ENCODE measurements at regions not wholly inside any gene's neighbourhood (a gene's known extent, or its start where the extent isn't known, plus 50 kb on each side); places are given as distances from the start of the nearest gene placed in this dataset.

DNA sequence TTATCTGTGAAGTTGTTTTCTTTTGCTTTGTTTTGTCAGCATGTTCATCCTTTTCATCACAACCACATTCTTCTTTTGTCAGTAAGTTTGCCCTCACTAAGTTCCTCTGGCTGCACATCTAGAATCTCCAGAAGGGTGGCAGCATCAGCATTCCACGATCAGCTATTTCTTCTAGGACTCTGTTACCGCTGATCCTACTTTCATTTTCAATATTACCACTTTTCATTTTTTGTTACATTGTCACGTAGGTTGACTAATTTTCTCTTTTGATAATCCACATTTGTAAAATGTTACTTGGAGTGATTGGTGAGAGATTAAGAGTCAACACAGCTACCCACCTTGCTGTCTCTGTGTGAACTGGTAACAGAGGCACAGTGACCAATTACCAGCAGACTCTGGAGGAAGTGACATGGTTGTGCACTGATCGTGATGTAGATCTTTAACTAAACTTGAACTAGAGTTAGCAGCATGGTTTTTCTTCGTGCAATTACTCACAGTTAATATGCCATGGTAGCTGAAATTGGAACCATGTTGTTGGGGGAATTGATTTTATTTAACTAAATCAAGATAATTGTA lies 307.9 kb upstream of the SLC35B3 start:
- no peak overlapping the region for H3K27ac ChIP-seq (ENCODE audit: low read depth, low read length)
- H3K9me3 ChIP-seq (ENCODE audit: low read length): no peaks in the 10 kb centered on the region
- H3K4me3 ChIP-seq (ENCODE audit: low read depth in 1 of 2, low read length in 2 of 2): no peak overlapping the region
- H3K27me3 ChIP-seq (ENCODE audit: control insufficient read depth in 1 of 2, insufficient read depth in 2 of 2, low read length in 2 of 2): no peaks in the 10 kb centered on the region
- no peaks in the 10 kb centered on the region for H3K4me1 ChIP-seq (ENCODE audit: insufficient read depth, low read length)
- H3K9ac ChIP-seq (ENCODE audit: low read length): no peak overlapping the region
- H3K36me3 ChIP-seq (ENCODE audit: insufficient read depth, low read length): no peaks in the 10 kb centered on the region

DNA sequence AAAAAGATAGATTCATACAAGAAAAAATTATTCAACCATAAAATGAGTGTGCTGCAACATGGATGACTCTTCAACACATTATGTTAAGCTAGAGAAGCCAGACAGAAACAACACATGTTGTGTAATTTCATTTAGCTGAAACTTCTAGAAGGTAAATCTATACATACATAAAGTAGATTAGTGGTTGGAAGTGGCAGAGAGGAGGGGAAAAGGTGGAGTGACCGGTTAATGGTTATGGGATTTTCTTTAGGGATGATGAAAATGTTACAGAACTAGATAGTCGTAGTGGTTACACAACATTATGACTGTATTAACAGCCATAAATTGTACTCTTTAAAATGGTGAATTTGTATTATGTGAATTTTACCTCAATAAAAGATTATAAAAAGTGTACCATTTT lies 304.1 kb upstream of the SLC35B3 start:
- H3K4me3 ChIP-seq (ENCODE audit: low read depth in 1 of 2, low read length in 2 of 2): no peak overlapping the region
- H3K27ac ChIP-seq (ENCODE audit: low read depth, low read length): no peak overlapping the region
- H3K36me3 ChIP-seq (ENCODE audit: insufficient read depth, low read length): no peaks in the 10 kb centered on the region
- no peaks in the 10 kb centered on the region for H3K27me3 ChIP-seq (ENCODE audit: control insufficient read depth in 1 of 2, insufficient read depth in 2 of 2, low read length in 2 of 2)
- H3K4me1 ChIP-seq (ENCODE audit: insufficient read depth, low read length): peaks cover 21% of the 10 kb centered on the region
- no peaks in the 10 kb centered on the region for H3K9me3 ChIP-seq (ENCODE audit: low read length)
- no peak overlapping the region for H3K9ac ChIP-seq (ENCODE audit: low read length)

DNA sequence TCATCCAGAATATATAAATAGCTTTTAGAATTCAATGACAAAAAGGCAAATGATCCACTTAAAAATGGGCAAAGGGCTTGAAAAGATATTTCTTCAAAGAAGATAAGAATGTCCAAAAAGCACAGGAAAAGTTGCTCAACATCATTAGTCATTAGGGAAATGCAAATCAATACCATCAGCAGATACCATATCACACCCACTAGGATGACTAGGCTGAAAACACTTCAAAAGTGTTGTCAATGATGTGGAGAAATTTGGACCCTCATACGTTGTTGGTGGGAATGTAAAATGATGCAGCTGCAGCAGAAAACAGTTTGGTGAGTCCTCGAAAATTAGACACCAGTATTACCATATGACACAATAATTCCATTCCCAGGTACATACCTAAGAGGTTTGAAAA lies 303.6 kb upstream of the SLC35B3 start:
- no peaks in the 10 kb centered on the region for H3K27me3 ChIP-seq (ENCODE audit: control insufficient read depth in 1 of 2, insufficient read depth in 2 of 2, low read length in 2 of 2)
- H3K4me3 ChIP-seq (ENCODE audit: low read depth in 1 of 2, low read length in 2 of 2): no peak overlapping the region
- H3K36me3 ChIP-seq (ENCODE audit: insufficient read depth, low read length): no peaks in the 10 kb centered on the region
- no peak overlapping the region for H3K9ac ChIP-seq (ENCODE audit: low read length)
- no peak overlapping the region for H3K27ac ChIP-seq (ENCODE audit: low read depth, low read length)
- H3K4me1 ChIP-seq (ENCODE audit: insufficient read depth, low read length): peaks cover 21% of the 10 kb centered on the region
- no peaks in the 10 kb centered on the region for H3K9me3 ChIP-seq (ENCODE audit: low read length)

DNA sequence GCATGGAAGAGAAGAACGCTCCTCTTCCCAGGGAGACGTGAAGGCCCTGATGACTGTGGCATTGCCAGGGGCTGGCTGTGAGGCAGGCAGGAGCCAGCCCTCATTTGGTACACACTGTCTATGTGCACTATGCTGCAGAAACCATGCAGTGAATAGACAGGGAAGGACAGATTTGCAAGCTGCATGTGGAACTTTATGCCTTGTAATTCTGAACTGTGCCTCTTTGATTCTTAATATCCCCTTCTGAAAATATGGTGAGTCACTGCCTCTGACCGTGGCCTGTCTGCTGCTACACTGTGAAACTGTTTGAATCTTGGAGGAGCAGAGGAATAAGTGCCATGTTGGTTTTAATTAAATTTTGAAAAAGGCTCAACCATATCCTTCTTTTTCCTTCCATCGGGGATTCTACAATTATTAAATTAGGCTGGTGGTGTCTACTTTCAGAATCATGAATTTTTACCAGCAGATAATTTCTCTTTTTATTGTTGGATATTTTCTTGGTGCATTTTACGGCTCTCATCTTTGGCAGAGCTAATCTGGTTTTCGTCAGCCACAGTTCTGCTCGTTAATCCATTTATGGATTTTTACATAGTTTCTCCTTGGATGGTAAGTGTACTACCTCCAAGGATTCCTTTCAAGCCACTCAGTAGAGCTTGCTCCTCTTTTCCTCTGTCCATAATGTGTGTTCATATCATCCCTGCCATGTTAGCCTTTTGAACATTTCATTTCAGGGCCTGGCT lies 301.0 kb upstream of the SLC35B3 start:
- H3K4me1 ChIP-seq (ENCODE audit: insufficient read depth, low read length): peaks cover 21% of the 10 kb centered on the region
- H3K27me3 ChIP-seq (ENCODE audit: control insufficient read depth in 1 of 2, insufficient read depth in 2 of 2, low read length in 2 of 2): no peaks in the 10 kb centered on the region
- H3K9ac ChIP-seq (ENCODE audit: low read length): no peak overlapping the region
- peak overlapping the region in 1 of 2 donors; percentile 3 for H3K4me3 ChIP-seq (ENCODE audit: low read depth in 1 of 2, low read length in 2 of 2)
- H3K27ac ChIP-seq (ENCODE audit: low read depth, low read length): peak overlapping the region; percentile 31
- no peaks in the 10 kb centered on the region for H3K36me3 ChIP-seq (ENCODE audit: insufficient read depth, low read length)
- no peaks in the 10 kb centered on the region for H3K9me3 ChIP-seq (ENCODE audit: low read length)

DNA sequence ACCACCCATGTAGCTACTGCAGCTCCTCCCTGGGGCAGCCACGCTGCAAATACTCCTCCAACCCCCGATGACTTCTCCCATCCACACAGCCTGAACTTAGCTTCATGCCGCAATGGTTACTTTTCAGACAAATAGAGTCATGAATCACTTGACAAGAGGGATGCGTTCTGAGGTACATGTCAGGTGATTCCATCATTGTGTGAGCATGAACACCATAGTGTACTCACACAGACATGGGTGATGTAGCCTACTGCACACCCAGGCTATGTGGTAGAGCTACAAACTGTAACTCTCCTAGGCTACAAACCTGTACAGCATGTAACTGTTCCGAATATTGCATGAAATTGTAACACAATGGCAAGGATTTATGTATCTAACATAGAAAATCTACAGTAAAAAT lies 298.5 kb upstream of the SLC35B3 start:
- H3K4me1 ChIP-seq (ENCODE audit: insufficient read depth, low read length): peaks cover 21% of the 10 kb centered on the region
- H3K4me3 ChIP-seq (ENCODE audit: low read depth in 1 of 2, low read length in 2 of 2): no peak overlapping the region
- H3K27ac ChIP-seq (ENCODE audit: low read depth, low read length): no peak overlapping the region
- H3K27me3 ChIP-seq (ENCODE audit: control insufficient read depth in 1 of 2, insufficient read depth in 2 of 2, low read length in 2 of 2): no peaks in the 10 kb centered on the region
- no peaks in the 10 kb centered on the region for H3K36me3 ChIP-seq (ENCODE audit: insufficient read depth, low read length)
- no peak overlapping the region for H3K9ac ChIP-seq (ENCODE audit: low read length)
- no peaks in the 10 kb centered on the region for H3K9me3 ChIP-seq (ENCODE audit: low read length)

DNA sequence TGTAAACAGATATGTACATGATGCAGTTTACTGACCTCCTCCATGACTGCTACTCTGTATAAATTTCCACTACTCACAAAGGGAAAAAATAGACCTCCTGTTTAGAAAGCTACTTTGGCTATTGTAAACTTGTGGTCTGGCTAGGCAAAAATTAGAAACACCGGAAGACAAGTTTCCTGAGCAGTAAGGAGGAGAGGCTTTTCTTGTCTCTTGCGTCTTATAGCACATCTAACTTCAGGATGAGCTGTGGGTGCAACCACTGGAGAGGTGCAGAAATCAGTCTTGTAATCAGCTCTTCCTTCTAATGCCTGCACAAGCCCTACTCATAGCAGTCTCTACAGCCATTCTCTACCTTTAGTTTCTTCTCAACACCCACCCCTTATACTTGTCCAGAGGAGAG lies 296.5 kb upstream of the SLC35B3 start:
- Histone ChIP-seq H3K9me3 (ENCODE audit: low read length) (no peaks in the 10 kb centered on the region), H3K4me1 (ENCODE audit: insufficient read depth, low read length) (peaks cover 15% of the 10 kb centered on the region), H3K36me3 (ENCODE audit: insufficient read depth, low read length) (no peaks in the 10 kb centered on the region), H3K27me3 (ENCODE audit: control insufficient read depth in 1 of 2, insufficient read depth in 2 of 2, low read length in 2 of 2) (no peaks in the 10 kb centered on the region), H3K27ac (ENCODE audit: low read depth, low read length) (no peak overlapping the region), H3K9ac (ENCODE audit: low read length) (no peak overlapping the region), H3K4me3 (ENCODE audit: low read depth in 1 of 2, low read length in 2 of 2) (no peak overlapping the region)

DNA sequence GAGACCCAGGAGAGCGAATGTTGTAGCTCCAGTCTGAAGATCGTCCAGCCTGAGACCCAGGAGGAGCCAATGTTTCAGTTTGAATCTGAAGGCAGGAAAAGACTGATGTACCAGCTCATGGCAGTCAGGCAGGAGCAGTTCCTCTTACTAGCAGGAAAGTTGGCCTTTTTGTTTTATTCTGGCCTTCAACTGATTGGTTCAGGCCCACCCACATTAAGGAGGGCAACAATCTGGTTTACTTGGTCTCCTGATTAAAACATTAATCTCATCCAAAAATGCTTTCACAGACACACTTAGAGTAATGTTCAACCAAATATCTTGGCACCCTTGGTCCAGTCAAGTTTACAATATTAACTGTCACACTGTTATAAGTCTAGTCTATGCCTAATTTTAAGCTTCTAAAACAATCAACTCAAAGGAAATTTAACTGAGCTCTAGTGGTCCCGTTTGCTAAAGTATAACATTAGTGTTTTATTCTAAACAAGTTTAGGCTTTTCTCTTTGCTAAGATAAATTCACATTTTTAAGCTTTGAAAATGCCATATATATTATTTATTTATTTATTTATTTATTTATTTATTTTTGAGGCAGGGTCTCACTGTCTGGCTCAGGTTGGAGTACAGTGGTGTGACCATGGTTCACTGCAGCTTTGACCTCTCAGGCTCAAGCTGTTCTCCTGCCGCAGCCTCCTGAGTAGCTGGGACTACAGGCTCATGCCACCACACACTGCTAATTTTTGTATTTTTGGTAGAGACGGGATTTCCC lies 275.5 kb upstream of the SLC35B3 start:
- H3K9me3 ChIP-seq (ENCODE audit: low read length): no peaks in the 10 kb centered on the region
- H3K27me3 ChIP-seq (ENCODE audit: control insufficient read depth in 1 of 2, insufficient read depth in 2 of 2, low read length in 2 of 2): no peaks in the 10 kb centered on the region
- H3K27ac ChIP-seq (ENCODE audit: low read depth, low read length): no peak overlapping the region
- H3K4me3 ChIP-seq (ENCODE audit: low read depth in 1 of 2, low read length in 2 of 2): no peak overlapping the region
- no peaks in the 10 kb centered on the region for H3K4me1 ChIP-seq (ENCODE audit: insufficient read depth, low read length)
- no peak overlapping the region for H3K9ac ChIP-seq (ENCODE audit: low read length)
- no peaks in the 10 kb centered on the region for H3K36me3 ChIP-seq (ENCODE audit: insufficient read depth, low read length)

DNA sequence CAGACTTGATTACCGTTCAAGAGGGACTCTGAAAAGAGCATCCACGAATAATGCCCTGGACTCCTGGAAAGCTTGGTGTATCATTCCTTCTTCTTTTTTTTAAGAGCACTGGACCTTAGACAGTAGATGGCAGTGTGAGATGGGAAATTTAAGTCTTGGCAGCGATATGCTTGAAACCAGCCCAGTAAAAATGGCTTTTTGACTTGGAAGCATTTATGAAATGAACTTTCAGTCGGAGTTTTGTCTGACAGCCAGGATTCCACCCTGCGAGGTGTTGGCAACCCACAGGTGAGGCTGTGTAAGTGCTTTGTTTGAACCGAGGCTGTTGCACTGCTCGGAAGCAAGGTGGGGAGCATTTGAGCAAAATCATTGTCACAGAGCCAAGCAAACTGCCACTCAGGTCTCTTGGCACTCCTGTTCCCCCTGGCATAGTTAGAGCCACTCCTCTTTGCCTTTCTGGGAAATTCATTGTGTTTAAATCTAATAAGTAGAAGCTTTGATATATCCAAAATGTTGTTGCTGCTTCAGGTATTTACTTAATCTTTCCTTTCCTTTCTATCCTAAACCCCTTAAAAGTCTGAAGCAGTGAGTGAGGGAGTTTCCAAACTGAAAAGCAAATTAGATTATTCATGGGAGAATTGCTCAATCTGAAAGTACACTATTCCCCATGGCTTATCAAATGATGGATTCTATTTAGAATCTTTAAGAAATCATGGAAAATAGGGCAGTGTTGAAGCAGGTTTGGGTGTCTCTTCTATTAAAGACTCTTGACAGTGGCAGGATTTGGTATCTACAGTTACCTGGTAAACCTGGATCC lies 272.8 kb upstream of the SLC35B3 start:
- no peaks in the 10 kb centered on the region for H3K4me1 ChIP-seq (ENCODE audit: insufficient read depth, low read length)
- H3K9me3 ChIP-seq (ENCODE audit: low read length): no peaks in the 10 kb centered on the region
- peak overlapping the region; percentile 21 for H3K9ac ChIP-seq (ENCODE audit: low read length)
- H3K27me3 ChIP-seq (ENCODE audit: control insufficient read depth in 1 of 2, insufficient read depth in 2 of 2, low read length in 2 of 2): no peaks in the 10 kb centered on the region
- peak overlapping the region; percentile 21 to 53 for H3K4me3 ChIP-seq (ENCODE audit: low read depth in 1 of 2, low read length in 2 of 2)
- H3K27ac ChIP-seq (ENCODE audit: low read depth, low read length): no peak overlapping the region
- H3K36me3 ChIP-seq (ENCODE audit: insufficient read depth, low read length): no peaks in the 10 kb centered on the region

DNA sequence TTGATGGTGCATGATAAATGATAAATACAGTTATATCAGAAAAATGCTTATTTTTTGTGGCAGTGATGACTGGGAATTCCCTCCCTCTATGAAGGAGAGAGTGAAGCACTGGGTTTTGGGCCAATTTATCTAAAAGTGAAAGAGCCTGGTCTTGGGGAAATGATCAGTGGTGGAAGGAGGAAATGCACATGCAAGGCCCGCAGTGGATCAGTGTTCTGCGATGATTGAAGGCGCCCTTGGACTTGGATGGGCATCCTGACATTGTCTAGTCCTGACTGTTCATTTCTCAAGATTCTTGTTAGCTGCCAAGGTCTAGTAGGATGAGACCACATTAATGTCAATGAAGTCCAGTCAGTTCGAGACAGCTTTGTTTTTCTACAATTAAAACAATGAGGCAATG lies 272.0 kb upstream of the SLC35B3 start:
- Histone ChIP-seq H3K9me3 (ENCODE audit: low read length) (no peaks in the 10 kb centered on the region), H3K27ac (ENCODE audit: low read depth, low read length) (no peak overlapping the region), H3K4me1 (ENCODE audit: insufficient read depth, low read length) (no peaks in the 10 kb centered on the region), H3K4me3 (ENCODE audit: low read depth in 1 of 2, low read length in 2 of 2) (no peak overlapping the region), H3K9ac (ENCODE audit: low read length) (no peak overlapping the region), H3K36me3 (ENCODE audit: insufficient read depth, low read length) (no peaks in the 10 kb centered on the region), H3K27me3 (ENCODE audit: control insufficient read depth in 1 of 2, insufficient read depth in 2 of 2, low read length in 2 of 2) (no peaks in the 10 kb centered on the region)

DNA sequence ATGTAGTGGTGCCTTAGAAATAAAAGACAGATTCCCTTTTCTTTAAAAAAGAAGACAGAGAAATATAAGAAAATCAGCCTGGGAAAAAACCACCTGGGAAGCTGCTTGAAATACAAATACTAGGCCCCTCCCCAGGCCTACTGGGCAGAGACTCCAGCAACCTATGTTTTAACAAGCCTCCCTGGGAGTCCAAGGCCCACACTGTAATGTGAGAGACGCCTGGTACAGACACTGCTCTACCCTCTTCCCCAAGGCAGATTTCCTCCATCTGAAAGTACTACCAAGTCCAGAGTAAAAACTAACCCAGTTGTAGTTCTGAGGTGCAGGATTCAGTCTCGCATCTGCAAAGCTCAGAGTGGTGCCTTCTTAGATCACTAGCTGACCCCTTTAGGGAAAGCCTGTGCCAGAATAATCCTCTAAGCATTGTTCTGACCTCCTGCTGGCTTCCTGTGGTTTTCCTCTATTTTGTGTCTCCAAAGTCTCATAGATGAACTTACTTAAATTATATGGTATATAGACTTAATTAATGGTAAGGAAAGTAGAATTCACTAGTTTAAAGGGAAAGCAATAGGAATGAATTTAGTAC lies 270.2 kb upstream of the SLC35B3 start:
- no peak overlapping the region for H3K9ac ChIP-seq (ENCODE audit: low read length)
- H3K9me3 ChIP-seq (ENCODE audit: low read length): no peaks in the 10 kb centered on the region
- no peak overlapping the region for H3K4me3 ChIP-seq (ENCODE audit: low read depth in 1 of 2, low read length in 2 of 2)
- H3K27ac ChIP-seq (ENCODE audit: low read depth, low read length): no peak overlapping the region
- H3K27me3 ChIP-seq (ENCODE audit: control insufficient read depth in 1 of 2, insufficient read depth in 2 of 2, low read length in 2 of 2): no peaks in the 10 kb centered on the region
- H3K36me3 ChIP-seq (ENCODE audit: insufficient read depth, low read length): no peaks in the 10 kb centered on the region
- H3K4me1 ChIP-seq (ENCODE audit: insufficient read depth, low read length): no peaks in the 10 kb centered on the region

DNA sequence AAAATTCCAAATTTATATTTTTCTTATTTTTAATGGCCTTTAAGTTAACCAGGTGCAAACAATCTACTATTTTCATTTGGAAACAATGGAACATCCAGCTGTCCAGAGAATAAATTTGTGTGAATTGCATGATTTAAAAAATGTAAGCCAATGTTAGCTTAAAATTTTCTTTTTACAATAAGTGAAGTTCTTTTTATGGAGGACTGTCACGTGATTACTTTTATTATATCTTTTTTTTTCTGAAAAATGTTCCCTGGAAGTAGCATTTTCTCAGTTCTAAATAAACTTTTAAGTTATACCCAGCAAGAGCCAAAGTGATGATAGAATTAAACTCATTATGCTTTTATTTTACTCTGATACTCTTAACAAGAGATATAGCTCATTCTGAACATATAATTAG lies 267.7 kb upstream of the SLC35B3 start:
- H3K27ac ChIP-seq (ENCODE audit: low read depth, low read length): no peak overlapping the region

More for the DNA sequence above, 267.7 kb upstream of the SLC35B3 start:
- no peaks in the 10 kb centered on the region for H3K9me3 ChIP-seq (ENCODE audit: low read length)
- H3K4me3 ChIP-seq (ENCODE audit: low read depth in 1 of 2, low read length in 2 of 2): no peak overlapping the region
- no peak overlapping the region for H3K9ac ChIP-seq (ENCODE audit: low read length)
- no peaks in the 10 kb centered on the region for H3K36me3 ChIP-seq (ENCODE audit: insufficient read depth, low read length)
- no peaks in the 10 kb centered on the region for H3K4me1 ChIP-seq (ENCODE audit: insufficient read depth, low read length)
- H3K27me3 ChIP-seq (ENCODE audit: control insufficient read depth in 1 of 2, insufficient read depth in 2 of 2, low read length in 2 of 2): no peaks in the 10 kb centered on the region
